OCI-LY3 (cell line): ENCODE measurements at regions not wholly inside any gene's neighbourhood (a gene's known extent, or its start where the extent isn't known, plus 50 kb on each side); places are given as distances from the start of the nearest gene placed in this dataset.
A peak's percentile ranks its signal among the peaks of the same experiment; 100 is the strongest.
"Not testable (repeated sequence)": the region's sequence is repeated elsewhere in the genome, so short reads cannot be mapped to it uniquely, and the experiment has no call there.

Experiments
- H2AFZ ChIP-seq: fragments of 200-600, 300-600 bp; shearing (Covaris generic); 2 replicates; pipeline ENCODE4 v1.6.0; 2014; ENCODE audit warnings: antibody characterized with exemption, low read depth, low read length
- H3K27ac ChIP-seq: fragments of 200-600, 300-600 bp; sonication (generic); 2 replicates; pipeline ENCODE4 v1.5.1; 2014; ENCODE audit warnings: mild to moderate bottlenecking, low read length, moderate library complexity, mixed read lengths
- H3K27me3 ChIP-seq: fragments of 200-600, 300-600 bp; sonication (generic); 2 replicates; pipeline ENCODE4 v1.6.1; 2014; ENCODE audit warnings: low read depth, low read length, mixed read lengths
- H3K36me3 ChIP-seq: fragments of 200-600, 300-600 bp; sonication (generic); replicated peaks from 2 replicates; pipeline ENCODE3; 2014; ENCODE audit warnings: low read depth, low read length, mixed read lengths
- H3K4me1 ChIP-seq: fragments of 300-600, 200-600 bp; sonication (generic); 2 replicates; pipeline ENCODE4 v1.6.1; 2014; ENCODE audit warnings: low read length, mixed read lengths
- H3K4me2 ChIP-seq: fragments of 200-600, 300-600 bp; sonication (generic); 2 replicates; pipeline ENCODE4 v1.6.1; 2014; ENCODE audit warnings: low read length, mixed read lengths
- H3K4me3 ChIP-seq: fragments of 300-600, 200-600 bp; sonication (generic); 2 replicates; pipeline ENCODE4 v1.5.1; 2014; ENCODE audit warnings: antibody characterized with exemption, mild to moderate bottlenecking, low read length, moderate library complexity
- H3K79me2 ChIP-seq: fragments of 300-600, 200-600 bp; shearing (Covaris generic); 2 replicates; pipeline ENCODE4 v1.6.1; 2014; ENCODE audit warnings: mild to moderate bottlenecking, low read length, mixed read lengths
- H3K9ac ChIP-seq: fragments of 300-600, 200-600 bp; shearing (Covaris generic); 2 replicates; pipeline ENCODE4 v1.6.0; 2014; ENCODE audit warnings: mild to moderate bottlenecking, low read length, moderate library complexity
- H3K9me3 ChIP-seq: fragments of 200-600, 300-600 bp; shearing (Covaris generic); 2 replicates; pipeline ENCODE4 v1.6.1; 2014; ENCODE audit warnings: low read length, mixed read lengths; ENCODE audit not compliant: insufficient read depth
- H4K20me1 ChIP-seq: fragments of 200-600, 300-600 bp; sonication (generic); 2 replicates; pipeline ENCODE4 v1.6.1; 2016; ENCODE audit warnings: low read length, mixed read lengths; ENCODE audit not compliant: insufficient read depth
- EZH2phosphoT487 ChIP-seq: fragments of 200-600 bp; shearing (Covaris generic); IDR thresholded peaks from 2 replicates; pipeline ENCODE4 v1.6.1; 2018; ENCODE audit warnings: antibody characterized with exemption, mixed run types, low read depth
- TF ChIP-seq, protein P1 (sequence below): fragments of 200-600, 300-600 bp; sonication (generic); IDR thresholded peaks from 2 replicates; pipeline ENCODE4 v1.5.1; 2014; ENCODE audit warnings: antibody characterized with exemption, low read length, low read depth

- peaks cover 9% of the 10 kb centered on the region; the same call in 1 of the 2 replicates for H3K9me3 ChIP-seq
- peak overlapping the region; percentile 100 for H3K27ac ChIP-seq
- H3K79me2 ChIP-seq = no peaks in the 10 kb centered on the region
- H3K36me3 ChIP-seq = no peaks in the 10 kb centered on the region
- peak overlapping the region; percentile 91 for H3K4me2 ChIP-seq
- H2AFZ ChIP-seq = 0 out of 2 replicates have a peak overlapping the region, but pooled peaks have one; percentile 42
- no peaks in the 10 kb centered on the region for H4K20me1 ChIP-seq
- H3K4me1 ChIP-seq = peaks cover 52% of the 10 kb centered on the region
- H3K4me3 ChIP-seq = peak overlapping the region; percentile 71
- peak overlapping the region; percentile 84 for H3K9ac ChIP-seq
- H3K27me3 ChIP-seq = no peaks in the 10 kb centered on the region
- TF ChIP-seq, protein P1, sequence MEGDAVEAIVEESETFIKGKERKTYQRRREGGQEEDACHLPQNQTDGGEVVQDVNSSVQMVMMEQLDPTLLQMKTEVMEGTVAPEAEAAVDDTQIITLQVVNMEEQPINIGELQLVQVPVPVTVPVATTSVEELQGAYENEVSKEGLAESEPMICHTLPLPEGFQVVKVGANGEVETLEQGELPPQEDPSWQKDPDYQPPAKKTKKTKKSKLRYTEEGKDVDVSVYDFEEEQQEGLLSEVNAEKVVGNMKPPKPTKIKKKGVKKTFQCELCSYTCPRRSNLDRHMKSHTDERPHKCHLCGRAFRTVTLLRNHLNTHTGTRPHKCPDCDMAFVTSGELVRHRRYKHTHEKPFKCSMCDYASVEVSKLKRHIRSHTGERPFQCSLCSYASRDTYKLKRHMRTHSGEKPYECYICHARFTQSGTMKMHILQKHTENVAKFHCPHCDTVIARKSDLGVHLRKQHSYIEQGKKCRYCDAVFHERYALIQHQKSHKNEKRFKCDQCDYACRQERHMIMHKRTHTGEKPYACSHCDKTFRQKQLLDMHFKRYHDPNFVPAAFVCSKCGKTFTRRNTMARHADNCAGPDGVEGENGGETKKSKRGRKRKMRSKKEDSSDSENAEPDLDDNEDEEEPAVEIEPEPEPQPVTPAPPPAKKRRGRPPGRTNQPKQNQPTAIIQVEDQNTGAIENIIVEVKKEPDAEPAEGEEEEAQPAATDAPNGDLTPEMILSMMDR = no peak
- TF ChIP-seq EZH2phosphoT487 = no peak
These were observed 145.5 kb upstream of the MAP3K1 start for GRCh38 chr5:56669534-56670483.

DNA sequence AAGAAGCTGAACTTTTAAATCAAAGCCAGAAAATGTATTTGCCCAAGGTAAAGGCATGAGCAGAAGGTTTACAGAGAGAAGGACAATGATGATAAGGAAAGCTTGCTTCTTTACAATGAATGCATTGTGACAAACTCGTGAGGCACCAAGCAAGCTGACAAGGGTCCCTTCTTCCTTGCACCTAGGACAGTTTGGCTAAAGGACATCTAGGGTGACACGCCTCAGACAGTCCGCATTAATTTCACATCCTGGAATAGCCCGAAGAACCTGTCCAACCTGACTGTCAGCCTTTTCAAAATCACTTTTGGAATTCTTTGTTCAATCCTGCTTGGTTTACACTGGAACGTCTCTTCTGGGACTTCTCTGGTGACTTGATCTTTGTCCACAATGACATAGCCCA, 146.4 kb upstream of the MAP3K1 start:
- H3K27me3 ChIP-seq = no peaks in the 10 kb centered on the region
- H2AFZ ChIP-seq = 0 out of 2 replicates have a peak overlapping the region, but pooled peaks have one; percentile 42
- H3K9me3 ChIP-seq = peaks cover 10% of the 10 kb centered on the region; the same call in 1 of the 2 replicates
- TF ChIP-seq, protein P1 = no peak
- TF ChIP-seq EZH2phosphoT487 = no peak
- peak overlapping the region; percentile 91 for H3K4me2 ChIP-seq
- H3K79me2 ChIP-seq = no peaks in the 10 kb centered on the region
- H3K4me1 ChIP-seq = peaks cover 52% of the 10 kb centered on the region
- peak overlapping the region; percentile 71 for H3K4me3 ChIP-seq
- H3K36me3 ChIP-seq = no peaks in the 10 kb centered on the region
- H3K27ac ChIP-seq = peak overlapping the region; percentile 100
- H3K9ac ChIP-seq = peak overlapping the region; percentile 82
- H4K20me1 ChIP-seq = no peaks in the 10 kb centered on the region

DNA sequence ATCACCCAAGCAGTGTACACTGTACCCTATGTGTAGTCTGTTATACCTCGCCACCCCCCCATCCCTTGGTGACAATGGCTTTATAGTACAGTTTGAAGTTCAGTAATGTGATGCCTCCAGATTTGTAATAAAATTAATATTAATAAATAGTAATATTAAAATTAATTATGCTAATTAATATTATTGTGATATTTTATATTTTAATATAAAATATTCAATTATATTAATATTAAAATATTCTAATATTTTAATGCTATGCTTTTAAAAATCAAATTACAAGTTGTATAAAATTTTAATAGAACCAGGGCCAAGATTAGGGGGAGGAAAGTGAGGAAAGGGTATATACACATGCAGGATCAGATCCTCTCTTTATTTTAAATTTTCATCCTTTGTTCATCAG, 147.7 kb upstream of the MAP3K1 start:
- Histone ChIP-seq H3K36me3 (no peaks in the 10 kb centered on the region), H3K27me3 (no peaks in the 10 kb centered on the region), H3K27ac (no peak overlapping the region), H3K4me1 (peaks cover 57% of the 10 kb centered on the region), H4K20me1 (no peaks in the 10 kb centered on the region), H3K9ac (no peak overlapping the region), H3K4me2 (no peak overlapping the region), H3K79me2 (no peaks in the 10 kb centered on the region), H3K9me3 (peaks cover 10% of the 10 kb centered on the region; the same call in 1 of the 2 replicates), H2AFZ (no peak overlapping the region), H3K4me3 (no peak overlapping the region)
- TF ChIP-seq, protein P1 = no peak
- no peak for TF ChIP-seq EZH2phosphoT487

- peaks cover 10% of the 10 kb centered on the region; the same call in 1 of the 2 replicates for H3K9me3 ChIP-seq
- H4K20me1 ChIP-seq = no peaks in the 10 kb centered on the region
- no peaks in the 10 kb centered on the region for H3K27me3 ChIP-seq
- H3K4me3 ChIP-seq = no peak overlapping the region
- no peak overlapping the region for H3K9ac ChIP-seq
- H3K4me1 ChIP-seq = peaks cover 57% of the 10 kb centered on the region
- no peaks in the 10 kb centered on the region for H3K79me2 ChIP-seq
- H2AFZ ChIP-seq = no peak overlapping the region
- peaks cover under 1% of the 10 kb centered on the region for H3K36me3 ChIP-seq
- H3K27ac ChIP-seq = no peak overlapping the region
- no peak overlapping the region for H3K4me2 ChIP-seq
- TF ChIP-seq, protein P1 = no peak
- TF ChIP-seq EZH2phosphoT487 = no peak
These were observed 148.4 kb upstream of the MAP3K1 start for GRCh38 chr5:56666901-56667300.

DNA sequence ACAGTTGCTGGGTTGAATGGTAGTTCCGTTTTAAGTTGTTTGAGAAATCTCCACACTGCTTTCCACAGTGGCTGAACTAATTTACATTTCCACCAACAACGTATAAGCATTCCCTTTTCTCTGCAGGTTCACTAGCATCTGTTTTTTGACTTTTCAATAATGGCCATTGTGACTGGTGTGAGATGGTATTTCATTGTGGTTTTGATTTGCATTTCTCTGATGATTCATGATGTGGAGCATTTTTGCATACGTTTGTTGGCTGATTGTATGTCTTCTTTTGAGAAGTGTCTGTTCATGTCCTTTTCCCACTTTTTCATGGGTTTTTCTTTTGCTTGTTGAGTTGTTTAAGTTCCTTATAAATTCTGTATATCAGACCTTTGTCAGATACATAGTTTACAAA, 150.2 kb upstream of the MAP3K1 start:
- H3K4me3 ChIP-seq, H3K36me3 ChIP-seq, H3K9me3 ChIP-seq, H4K20me1 ChIP-seq, H3K4me2 ChIP-seq, H3K27me3 ChIP-seq, H3K79me2 ChIP-seq, H3K9ac ChIP-seq, H3K27ac ChIP-seq, H2AFZ ChIP-seq: not testable (repeated sequence)
- peaks cover 58% of the 10 kb centered on the region for H3K4me1 ChIP-seq
